ENCODE measurements at regions not wholly inside any gene's neighbourhood (a gene's known extent, or its start where the extent isn't known, plus 50 kb on each side); places are given as distances from the start of the nearest gene placed in this dataset.

DNA sequence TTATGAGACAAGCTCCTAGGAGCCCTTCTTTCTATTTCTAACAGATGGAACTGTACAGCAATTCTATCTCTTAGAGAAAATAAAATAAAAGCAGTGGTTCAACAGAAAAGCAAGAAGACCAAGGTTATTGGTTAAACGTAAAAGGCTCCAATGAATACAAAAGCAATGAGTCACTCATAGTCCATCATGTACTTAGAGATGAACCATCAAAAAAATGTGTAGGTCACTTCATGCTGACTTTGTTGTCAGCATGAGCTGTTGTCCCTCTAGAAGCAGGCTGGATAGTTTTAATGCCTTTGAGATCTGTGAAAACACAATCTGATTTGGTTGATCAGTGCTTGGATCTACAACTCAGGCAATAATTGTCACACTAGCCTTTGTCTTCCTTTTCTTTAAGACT is 378.6 kb upstream of the ANXA10 start:
- TF ChIP-seq, protein P1, sequence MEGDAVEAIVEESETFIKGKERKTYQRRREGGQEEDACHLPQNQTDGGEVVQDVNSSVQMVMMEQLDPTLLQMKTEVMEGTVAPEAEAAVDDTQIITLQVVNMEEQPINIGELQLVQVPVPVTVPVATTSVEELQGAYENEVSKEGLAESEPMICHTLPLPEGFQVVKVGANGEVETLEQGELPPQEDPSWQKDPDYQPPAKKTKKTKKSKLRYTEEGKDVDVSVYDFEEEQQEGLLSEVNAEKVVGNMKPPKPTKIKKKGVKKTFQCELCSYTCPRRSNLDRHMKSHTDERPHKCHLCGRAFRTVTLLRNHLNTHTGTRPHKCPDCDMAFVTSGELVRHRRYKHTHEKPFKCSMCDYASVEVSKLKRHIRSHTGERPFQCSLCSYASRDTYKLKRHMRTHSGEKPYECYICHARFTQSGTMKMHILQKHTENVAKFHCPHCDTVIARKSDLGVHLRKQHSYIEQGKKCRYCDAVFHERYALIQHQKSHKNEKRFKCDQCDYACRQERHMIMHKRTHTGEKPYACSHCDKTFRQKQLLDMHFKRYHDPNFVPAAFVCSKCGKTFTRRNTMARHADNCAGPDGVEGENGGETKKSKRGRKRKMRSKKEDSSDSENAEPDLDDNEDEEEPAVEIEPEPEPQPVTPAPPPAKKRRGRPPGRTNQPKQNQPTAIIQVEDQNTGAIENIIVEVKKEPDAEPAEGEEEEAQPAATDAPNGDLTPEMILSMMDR (conservative IDR thresholded peaks at IDR 0.05) = no peak
- no peak overlapping the region for H3K27ac ChIP-seq

DNA sequence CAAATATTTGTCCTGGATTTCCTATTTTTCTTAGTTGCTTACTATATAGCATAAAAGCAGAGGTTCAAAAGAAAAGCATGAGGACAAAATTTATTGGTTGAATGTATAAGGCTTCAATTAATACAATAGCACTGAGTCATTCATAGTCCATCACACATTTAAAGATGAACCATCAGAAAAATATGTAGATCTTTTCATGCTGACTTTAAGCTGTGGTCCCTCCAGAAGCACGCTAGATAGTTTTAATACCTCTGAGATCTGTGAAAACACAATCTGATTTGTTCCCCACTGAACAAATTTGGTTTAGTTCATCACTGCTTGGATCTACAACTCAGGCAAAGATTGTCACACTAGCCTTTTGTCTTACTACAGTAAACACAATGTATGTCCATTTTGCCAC is 377.2 kb upstream of the ANXA10 start:
- H3K27ac ChIP-seq = no peak overlapping the region
- TF ChIP-seq, protein P1 (conservative IDR thresholded peaks at IDR 0.05) = no peak

DNA sequence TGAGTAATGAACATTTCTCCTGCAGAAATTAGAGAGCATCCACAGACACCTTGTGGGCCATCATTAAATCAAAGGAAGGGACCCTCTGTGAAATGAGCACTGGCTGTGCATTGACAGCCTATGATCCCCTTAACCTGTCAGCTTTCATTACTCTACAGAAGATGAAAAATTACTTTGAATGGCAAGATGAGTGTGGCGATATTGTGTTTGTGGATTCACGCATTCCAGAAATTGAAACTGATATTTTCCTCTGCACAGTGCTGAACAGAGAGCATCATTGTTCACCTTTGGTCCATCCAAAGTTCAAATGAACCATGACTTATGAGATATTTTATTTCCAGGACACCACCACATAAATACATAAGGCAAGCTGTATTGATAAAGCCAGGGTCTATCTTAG is 374.8 kb upstream of the ANXA10 start:
- TF ChIP-seq, protein P1 (conservative IDR thresholded peaks at IDR 0.05) = no peak
- H3K27ac ChIP-seq = no peak overlapping the region

DNA sequence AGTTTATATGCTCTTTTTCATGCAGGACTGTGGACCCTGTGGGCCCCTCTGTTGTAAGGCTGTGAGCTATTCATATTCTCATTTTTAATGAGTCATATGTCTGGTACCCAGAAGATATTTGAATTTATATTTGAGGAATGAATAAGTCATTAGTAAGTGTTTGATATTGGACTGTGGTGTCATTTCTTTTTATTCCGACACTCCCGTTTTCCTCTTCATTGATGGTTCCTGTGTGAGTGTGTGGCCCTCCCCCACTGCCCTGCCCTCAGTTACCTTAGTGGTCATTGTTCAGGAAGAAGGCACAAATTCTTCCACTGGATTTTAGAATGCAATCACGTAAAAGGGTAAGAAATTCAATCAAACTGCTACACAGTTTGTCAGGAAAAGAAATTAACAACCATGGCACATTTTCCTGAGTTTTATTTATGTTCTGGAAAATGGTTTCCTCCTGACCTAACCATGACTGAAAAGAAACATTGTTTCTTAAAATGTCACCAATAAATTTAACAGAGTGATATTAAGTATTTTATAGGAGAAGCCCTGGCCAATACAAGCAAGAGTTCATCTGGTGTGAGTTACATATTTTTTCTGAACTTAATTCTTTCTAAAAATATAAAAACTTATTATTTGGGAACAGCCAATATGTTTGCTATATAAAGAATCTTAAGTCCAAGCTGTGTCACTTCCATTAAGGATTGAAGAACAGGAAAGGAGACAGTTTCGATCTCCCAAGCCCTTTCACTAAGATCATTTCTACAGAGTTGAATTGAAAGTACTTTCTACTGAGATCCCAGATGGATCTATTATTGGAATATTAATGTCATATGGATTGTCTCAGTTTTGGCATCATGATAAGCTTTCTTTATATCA is 370.5 kb upstream of the ANXA10 start:
- no peak overlapping the region for H3K27ac ChIP-seq
- TF ChIP-seq, protein P1 (conservative IDR thresholded peaks at IDR 0.05) = no peak

DNA sequence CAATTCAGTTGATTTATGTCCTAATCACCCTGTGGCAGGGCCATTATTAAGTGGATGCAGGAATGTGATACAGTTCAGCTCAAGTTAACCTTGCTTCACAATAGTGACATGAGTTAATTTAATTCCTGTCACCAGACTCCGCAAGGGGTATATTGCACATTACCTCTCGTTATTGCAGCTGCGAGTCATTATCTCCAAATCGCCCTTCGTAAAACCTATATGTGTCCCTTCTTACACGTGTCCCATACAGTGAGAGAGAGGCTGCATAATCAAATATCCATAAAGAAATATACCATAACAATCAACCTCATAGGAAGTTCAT is 369.9 kb upstream of the ANXA10 start:
- TF ChIP-seq, protein P1 (conservative IDR thresholded peaks at IDR 0.05) = no peak
- H3K27ac ChIP-seq = no peak overlapping the region

DNA sequence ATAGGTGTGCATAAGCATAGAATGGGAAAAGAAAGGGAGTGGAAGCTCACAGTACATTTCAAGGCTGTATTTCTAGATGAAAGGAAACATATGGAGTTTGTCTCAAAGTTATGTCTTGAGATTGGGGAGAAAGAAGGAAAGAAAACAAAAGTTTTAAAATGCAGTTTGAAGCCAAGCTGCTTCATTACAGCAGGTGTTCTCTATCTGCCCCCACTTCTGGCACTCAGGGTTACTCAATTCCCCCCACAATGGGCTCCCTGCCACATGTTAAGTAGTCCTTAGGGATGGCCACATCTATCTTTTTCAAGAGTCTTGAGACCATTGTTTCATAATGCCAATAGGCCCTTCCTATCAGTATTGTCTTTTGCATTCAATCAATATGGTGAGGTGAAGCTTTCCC is 367.4 kb upstream of the ANXA10 start:
- TF ChIP-seq, protein P1 (conservative IDR thresholded peaks at IDR 0.05) = no peak
- H3K27ac ChIP-seq = no peak overlapping the region

DNA sequence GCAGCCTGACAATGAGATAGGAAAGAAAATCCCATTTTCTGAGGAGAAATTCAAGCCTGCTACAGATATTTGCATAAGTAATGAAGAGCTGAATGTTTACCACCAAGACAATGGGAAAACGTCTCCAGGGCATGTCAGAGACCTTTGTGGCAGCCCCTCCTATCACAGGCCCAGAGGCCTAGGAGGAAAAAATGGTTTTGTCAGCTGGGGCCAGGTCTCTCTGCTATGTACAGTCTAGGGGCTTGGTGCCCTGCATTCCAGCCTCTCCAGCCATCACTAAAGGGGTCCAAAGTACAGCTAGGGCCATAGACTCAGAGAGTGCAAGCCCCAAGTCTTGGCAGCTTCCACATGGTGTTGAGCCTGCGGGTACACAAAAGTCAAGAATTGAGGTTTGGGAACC is 361.6 kb upstream of the ANXA10 start:
- no peak overlapping the region for H3K27ac ChIP-seq
- TF ChIP-seq, protein P1 (conservative IDR thresholded peaks at IDR 0.05) = no peak

Measured in VCaP (cell line).